ENCODE measurements at regions not wholly inside any gene's neighbourhood (a gene's known extent, or its start where the extent isn't known, plus 50 kb on each side); places are given as distances from the start of the nearest gene placed in this dataset.

DNA sequence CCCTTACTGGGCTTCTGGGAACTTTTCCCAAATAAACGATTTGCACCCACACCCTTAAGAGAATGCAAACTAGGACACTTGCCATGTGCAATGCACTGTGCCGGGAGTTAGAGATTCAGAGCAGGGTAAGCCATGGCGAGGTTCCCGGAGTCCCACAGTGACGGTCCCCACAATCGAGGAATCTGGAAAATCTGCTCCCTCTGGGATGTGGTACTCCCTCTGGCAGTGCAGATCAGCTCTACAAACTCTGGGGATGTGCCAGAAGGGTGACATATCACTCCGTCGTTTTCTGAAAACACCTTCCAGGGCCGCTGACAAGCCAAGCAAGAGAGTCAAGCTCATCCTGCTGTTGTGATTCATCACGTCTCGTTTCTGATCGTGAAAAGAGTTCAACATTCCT lies 537.5 kb downstream of the BCOR start:
- TF ChIP-seq, protein P1, sequence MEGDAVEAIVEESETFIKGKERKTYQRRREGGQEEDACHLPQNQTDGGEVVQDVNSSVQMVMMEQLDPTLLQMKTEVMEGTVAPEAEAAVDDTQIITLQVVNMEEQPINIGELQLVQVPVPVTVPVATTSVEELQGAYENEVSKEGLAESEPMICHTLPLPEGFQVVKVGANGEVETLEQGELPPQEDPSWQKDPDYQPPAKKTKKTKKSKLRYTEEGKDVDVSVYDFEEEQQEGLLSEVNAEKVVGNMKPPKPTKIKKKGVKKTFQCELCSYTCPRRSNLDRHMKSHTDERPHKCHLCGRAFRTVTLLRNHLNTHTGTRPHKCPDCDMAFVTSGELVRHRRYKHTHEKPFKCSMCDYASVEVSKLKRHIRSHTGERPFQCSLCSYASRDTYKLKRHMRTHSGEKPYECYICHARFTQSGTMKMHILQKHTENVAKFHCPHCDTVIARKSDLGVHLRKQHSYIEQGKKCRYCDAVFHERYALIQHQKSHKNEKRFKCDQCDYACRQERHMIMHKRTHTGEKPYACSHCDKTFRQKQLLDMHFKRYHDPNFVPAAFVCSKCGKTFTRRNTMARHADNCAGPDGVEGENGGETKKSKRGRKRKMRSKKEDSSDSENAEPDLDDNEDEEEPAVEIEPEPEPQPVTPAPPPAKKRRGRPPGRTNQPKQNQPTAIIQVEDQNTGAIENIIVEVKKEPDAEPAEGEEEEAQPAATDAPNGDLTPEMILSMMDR (IDR thresholded peaks at IDR 0.05 in 8 of 11, conservative IDR thresholded peaks at IDR 0.05 in 3 of 11): no peak
- no peak for TF ChIP-seq POLR2AphosphoS5 (IDR thresholded peaks at IDR 0.05)

Data from spleen (tissue), 7 donors.